Activated CD4-positive, alpha-beta T cell treated with anti-CD3 and anti-CD28 coated beads, Interleukin-2, amount 50 U/mL, for 48 hours (primary cell): ENCODE measurements at regions not wholly inside any gene's neighbourhood (a gene's known extent, or its start where the extent isn't known, plus 50 kb on each side); places are given as distances from the start of the nearest gene placed in this dataset.

Experiments used
- DNase-seq, 2 experiments: peaks; one replicate each; pipeline ENCODE4 v3.0.0-alpha.2; 2020

GRCh38 chr18:77948567-77948966 lies 698.9 kb downstream of the GALR1 start:
- DNase-seq, result no peak

- DNase-seq, result no peak
Observed at GRCh38 chr18:77949355-77949973, 699.8 kb downstream of the GALR1 start.

GRCh38 chr18:77959248-77959647 lies 709.6 kb downstream of the GALR1 start:
- no peak for DNase-seq

GRCh38 chr18:77960791-77961410 lies 711.3 kb downstream of the GALR1 start:
- no peak for DNase-seq

DNA sequence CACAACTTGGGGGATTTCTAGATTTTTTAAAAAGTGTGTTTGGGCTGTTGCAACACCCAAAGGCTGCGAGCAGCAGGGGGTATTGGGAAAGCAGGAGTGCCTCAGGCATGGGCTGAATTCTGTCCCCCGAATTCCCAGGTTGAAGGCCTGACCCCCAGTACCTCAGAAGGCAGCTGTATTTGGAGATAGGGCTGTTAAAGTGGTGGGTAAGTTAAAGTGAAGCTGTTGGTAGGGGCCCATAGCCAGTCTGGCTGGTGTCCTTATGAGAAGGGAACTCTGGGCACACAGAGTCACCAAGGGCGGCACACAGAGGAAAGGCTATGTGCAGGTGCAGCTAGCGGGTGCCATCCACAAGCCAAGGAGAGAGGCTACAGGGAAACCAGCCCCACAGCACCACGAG lies 717.4 kb downstream of the GALR1 start:
- no peak for DNase-seq

DNA sequence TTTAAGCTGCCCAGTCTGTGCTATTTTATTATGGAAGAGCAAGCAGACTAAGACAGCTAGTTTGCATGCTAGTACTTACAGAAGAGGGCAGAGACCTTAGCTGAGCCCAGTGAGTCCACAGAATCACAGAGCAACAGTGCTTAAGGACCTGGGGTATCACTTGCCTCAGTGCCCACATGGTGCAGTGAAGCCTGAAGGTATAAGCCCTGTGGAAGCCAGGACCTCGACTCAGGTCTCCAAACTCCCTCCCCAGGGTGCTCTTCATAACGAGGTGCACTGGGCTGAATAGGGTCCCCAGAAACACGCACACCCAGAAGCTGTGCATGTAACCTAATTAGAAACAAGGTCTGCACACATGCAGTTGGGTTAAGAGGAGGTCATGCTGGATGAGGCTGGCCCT lies 718.1 kb downstream of the GALR1 start:
- DNase-seq, result no peak

DNA sequence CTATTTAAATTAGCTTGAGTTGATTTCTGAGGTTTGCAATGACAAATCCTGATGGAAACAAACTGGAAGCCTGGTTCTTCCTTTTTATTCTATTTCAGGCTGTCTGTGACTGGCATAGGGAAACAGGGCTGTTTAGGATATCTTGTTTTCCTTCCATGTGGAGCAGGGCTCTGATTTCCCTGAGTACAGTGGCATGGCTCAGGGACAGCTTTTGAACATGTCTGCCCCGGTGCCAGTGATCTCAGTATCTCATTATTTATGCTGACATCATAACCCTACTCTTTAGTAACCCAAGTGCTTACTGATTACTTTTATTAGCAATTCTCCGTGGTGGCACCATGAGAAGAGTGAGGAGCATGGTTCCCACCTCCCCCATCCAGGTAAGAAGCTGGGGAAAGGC lies 720.3 kb downstream of the GALR1 start:
- DNase-seq, result no peak

- no peak for DNase-seq
Observed at GRCh38 chr18:77970814-77971213, 721.2 kb downstream of the GALR1 start.

DNA sequence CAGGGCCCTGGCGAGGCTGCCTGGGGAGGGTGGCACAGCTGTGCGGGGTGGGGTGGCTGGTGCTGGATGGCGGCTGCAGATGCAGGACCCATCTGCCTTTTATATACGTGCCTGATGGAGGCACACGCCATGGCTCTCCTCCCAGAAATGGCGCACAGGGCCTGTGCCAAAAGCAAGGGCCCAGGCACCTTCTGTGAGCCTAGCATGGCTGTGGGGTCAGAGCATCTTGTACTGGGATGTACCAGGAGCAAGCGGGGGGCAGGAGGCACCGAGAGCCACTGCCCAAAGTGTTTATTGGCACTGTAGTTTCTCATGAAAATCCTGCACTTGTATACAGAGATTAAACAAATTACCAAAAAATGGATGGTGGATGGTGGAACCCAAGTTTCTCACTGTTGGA lies 724.1 kb downstream of the GALR1 start:
- DNase-seq, result no peak

GRCh38 chr18:77974329-77974728 lies 724.7 kb downstream of the GALR1 start:
- DNase-seq, result no peak

- no peak for DNase-seq
Observed at GRCh38 chr18:77977331-77977730, 727.7 kb downstream of the GALR1 start.

- no peak for DNase-seq
Observed at GRCh38 chr18:77980275-77980674, 730.6 kb downstream of the GALR1 start.

DNA sequence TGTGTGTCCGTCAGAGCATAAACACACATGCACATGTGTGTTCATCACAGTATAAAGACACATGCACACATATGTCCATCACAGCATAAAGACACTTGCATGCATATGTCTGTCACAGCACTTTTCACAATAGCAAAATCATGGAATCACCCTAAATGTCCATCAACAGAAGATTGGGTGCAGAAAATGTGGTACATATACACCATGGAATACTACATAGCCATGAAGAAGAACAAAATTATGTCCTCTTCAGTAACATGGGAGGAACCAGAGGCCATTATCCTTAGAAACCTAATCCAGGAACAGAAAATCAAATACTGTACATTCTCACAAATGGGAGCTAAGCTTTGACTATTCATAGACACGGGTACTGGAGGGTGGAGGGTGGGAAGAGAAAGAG lies 732.2 kb downstream of the GALR1 start:
- no peak for DNase-seq

GRCh38 chr18:77983270-77983669 lies 733.6 kb downstream of the GALR1 start:
- no peak for DNase-seq

GRCh38 chr18:77984178-77984577 lies 734.5 kb downstream of the GALR1 start:
- DNase-seq, result no peak

DNA sequence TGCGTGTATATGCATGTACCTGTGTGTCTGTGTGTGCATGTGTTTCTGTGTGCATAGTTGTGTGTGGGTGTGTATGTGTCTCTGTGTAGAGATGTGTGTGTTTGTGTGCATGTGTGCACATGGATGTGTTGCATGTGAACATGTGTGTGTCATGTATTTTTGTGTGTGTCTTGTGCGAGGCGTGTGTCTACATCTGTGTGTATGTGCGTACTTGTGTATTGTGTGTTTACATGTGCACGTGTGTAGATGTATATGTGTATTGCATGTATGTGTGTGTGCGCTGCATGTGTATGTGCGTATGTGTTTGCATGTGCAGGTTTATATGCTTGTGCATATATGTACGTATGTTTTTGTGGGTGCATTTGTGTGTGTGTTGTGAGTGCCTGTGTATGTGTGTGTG lies 735.2 kb downstream of the GALR1 start:
- DNase-seq, result no peak

DNA sequence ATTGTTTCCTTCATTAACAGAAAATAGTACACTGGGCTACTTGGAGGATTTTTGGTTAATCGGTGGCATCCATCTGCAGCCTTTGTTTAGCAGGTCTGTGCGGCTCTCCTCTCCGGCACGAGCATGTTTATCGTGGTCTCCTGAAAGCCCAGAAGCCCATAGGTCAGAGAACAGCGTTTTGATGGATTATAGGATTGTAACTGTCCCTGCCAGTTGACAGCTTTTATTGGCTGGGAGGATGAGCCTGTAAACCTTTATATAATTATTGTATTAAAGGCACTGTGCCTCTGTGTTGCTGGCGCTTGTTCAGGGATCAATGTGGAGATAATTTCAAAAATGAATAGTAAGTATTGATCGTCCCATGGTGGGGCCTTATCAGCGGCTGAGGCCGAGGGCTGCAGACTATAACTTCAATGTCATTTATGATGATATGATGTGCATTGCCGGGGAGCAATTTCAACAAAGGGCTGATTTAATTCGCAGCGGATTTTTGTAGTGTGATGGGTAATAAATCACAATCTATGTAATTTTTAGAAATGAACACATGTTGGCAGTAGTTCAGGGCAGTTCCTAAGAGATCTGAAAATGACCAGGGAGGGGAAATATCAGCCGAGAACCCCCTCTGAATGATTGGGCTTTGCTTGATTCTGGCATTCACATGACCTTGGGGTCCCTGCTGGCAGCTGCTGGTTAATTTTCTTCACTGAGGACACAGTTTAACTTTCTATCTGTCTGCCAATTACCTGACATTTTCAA lies 736.1 kb downstream of the GALR1 start:
- DNase-seq, result no peak

DNA sequence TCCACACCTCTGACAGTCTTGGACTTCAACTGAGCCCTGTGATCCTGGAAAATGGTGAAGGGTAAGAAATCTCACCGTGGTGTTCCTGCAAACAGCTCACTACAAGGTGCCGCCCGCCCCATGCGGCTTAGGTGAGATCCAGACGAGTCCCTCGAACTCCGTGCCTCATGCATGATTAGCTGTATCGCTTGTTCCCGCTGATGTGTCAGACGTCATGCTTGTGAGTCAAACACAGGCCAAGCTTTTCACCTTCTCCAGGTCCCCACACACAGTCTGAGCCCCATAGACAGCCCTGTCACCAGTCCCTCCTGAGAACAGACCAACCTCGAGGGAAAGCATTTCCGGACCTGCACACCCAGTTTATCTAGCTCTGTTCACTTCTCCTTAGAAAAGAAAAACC lies 740.5 kb downstream of the GALR1 start:
- DNase-seq, result no peak

DNA sequence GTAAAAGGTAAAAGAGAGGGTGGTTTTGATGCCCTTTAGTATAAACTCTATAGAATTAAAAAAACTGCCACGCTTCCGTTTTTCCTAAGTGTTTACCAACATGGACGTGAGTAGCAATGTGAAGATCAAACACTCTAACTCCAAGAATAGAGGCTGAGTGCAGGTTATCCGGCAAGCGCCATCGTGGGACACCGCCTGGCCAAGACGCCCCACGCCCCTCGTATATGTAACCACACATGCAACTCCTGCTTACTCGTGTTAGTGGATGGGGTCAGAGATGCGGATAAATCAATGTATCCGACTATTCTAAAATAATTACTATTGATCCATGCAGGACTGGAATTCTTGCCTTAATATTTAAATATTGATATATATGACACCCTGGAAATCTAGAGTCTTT lies 741.3 kb downstream of the GALR1 start:
- DNase-seq, result no peak

DNA sequence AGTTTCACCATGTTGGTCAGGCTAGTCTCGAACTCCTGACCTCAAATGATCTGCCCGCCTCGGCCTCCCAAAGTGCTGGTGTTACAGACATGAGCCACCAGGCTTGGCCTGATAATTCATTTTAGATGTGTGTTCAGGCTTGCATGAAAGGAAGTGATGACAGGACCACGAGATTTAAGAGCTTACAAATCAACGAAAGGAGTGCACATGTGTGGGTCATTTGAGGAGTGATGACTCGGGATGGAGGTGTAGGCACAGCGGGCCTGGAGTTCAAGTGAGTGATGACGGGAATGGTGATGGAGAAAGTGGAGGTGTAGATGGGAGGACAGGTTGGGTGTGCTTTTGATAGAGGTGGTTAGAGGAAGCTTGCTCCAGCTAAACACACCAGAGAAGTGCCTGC lies 742.4 kb downstream of the GALR1 start:
- no peak for DNase-seq

GRCh38 chr18:77993188-77993981 lies 743.7 kb downstream of the GALR1 start:
- DNase-seq, result no peak

- no peak for DNase-seq
Observed at GRCh38 chr18:77995593-77995992, 745.9 kb downstream of the GALR1 start.

- DNase-seq, result no peak
Observed at GRCh38 chr18:77996737-77997136, 747.1 kb downstream of the GALR1 start.

DNA sequence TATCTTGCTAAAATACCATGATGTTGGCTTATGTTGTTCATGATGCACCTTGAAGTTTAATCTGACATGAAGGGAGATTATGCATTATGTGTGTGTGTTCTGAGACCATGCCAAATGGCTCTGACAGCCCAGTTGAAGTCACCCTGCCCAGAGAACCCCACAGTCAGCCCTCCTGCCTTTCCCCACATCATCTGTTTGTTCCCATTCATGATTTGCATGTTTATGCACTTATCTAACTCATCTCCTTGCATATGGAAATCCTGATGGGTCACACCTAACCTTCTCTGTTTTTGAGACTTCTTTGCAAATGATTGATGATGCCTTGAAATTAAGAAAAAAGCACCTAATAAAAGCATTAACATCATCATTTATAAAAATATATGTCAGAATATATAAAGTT lies 752.2 kb downstream of the GALR1 start:
- DNase-seq, result no peak
